CD14-positive monocyte (primary cell): ENCODE measurements at regions not wholly inside any gene's neighbourhood (a gene's known extent, or its start where the extent isn't known, plus 50 kb on each side); places are given as distances from the start of the nearest gene placed in this dataset.
"Not testable (repeated sequence)": the region's sequence is repeated elsewhere in the genome, so short reads cannot be mapped to it uniquely, and the experiment has no call there.

Experiments
- DNase-seq, 3 donors: peaks; one replicate each; pipeline ENCODE4 v3.0.0-alpha.2; 2011 to 2022
- H2AFZ ChIP-seq: 2 replicates; pipeline ENCODE4 v1.6.0; 2012; ENCODE audit warnings: mild to moderate bottlenecking, low read depth, low read length, inconsistent platforms; ENCODE audit not compliant: insufficient read depth, poor library complexity, severe bottlenecking
- H3K27ac ChIP-seq, 2 donors: 1 replicate in 1 of 2; 2 replicates in 1 of 2; pipeline ENCODE4 v1.5.1; 2012 to 2013; ENCODE audit warnings: low read length in 2 of 2, control low read depth in 1 of 2, inconsistent platforms in 1 of 2, low read depth in 1 of 2, mild to moderate bottlenecking in 1 of 2
- H3K27me3 ChIP-seq, 2 donors: one replicate each; pipeline versions ENCODE4 v1.6.0 to v1.6.1; 2011 to 2013; ENCODE audit warnings: low read length in 2 of 2; ENCODE audit not compliant: control insufficient read depth in 2 of 2, insufficient read depth in 2 of 2
- H3K36me3 ChIP-seq, 2 donors: replicated peaks in 1 of 2; 1 replicate in 1 of 2; 2 replicates in 1 of 2; pipeline versions ENCODE4 v1.5.1 to v1.6.1; 2012 to 2013; ENCODE audit warnings: low read length in 2 of 2, control low read depth in 1 of 2, inconsistent platforms in 1 of 2, mild to moderate bottlenecking in 1 of 2; ENCODE audit not compliant: insufficient read depth in 2 of 2, control insufficient read depth in 1 of 2
- H3K4me1 ChIP-seq, 2 donors: 1 replicate in 1 of 2; 2 replicates in 1 of 2; pipeline versions ENCODE4 v1.5.1 to v1.6.1; 2012 to 2013; ENCODE audit warnings: low read length in 2 of 2, control low read depth in 1 of 2, inconsistent platforms in 1 of 2, mild to moderate bottlenecking in 1 of 2, moderate library complexity in 1 of 2; ENCODE audit not compliant: insufficient read depth in 2 of 2, control insufficient read depth in 1 of 2
- H3K4me2 ChIP-seq: replicated peaks from 2 replicates; pipeline ENCODE3; 2012; ENCODE audit warnings: low read length, moderate library complexity, mild to moderate bottlenecking; ENCODE audit not compliant: poor library complexity, severe bottlenecking; ENCODE audit errors: extremely low read depth
- H3K4me3 ChIP-seq, 3 experiments: fragments of 200-600 bp in 1 of 3; sonication (generic) in 1 of 3; replicated peaks in 1 of 3; 1 replicate in 2 of 3; 2 replicates in 1 of 3; pipeline ENCODE4 v1.5.1; 2011 to 2013; ENCODE audit warnings: low read length in 3 of 3, mild to moderate bottlenecking in 3 of 3, control low read depth in 2 of 3, low read depth in 2 of 3, inconsistent platforms in 1 of 3, moderate library complexity in 1 of 3
- H3K79me2 ChIP-seq: 2 replicates; pipeline ENCODE4 v1.6.0; 2012; ENCODE audit warnings: mild to moderate bottlenecking, control low read depth, inconsistent platforms, low read length, moderate library complexity; ENCODE audit not compliant: insufficient read depth
- H3K9ac ChIP-seq: 2 replicates; pipeline ENCODE4 v1.6.0; 2017; ENCODE audit warnings: low read length, mild to moderate bottlenecking; ENCODE audit not compliant: insufficient read depth, poor library complexity, severe bottlenecking
- H3K9me3 ChIP-seq, 2 donors: replicated peaks in 1 of 2; 1 replicate in 1 of 2; 2 replicates in 1 of 2; pipeline versions ENCODE4 v1.5.1 to v1.6.1; 2012 to 2013; ENCODE audit warnings: low read length in 2 of 2, control low read depth in 1 of 2; ENCODE audit not compliant: control insufficient read depth in 1 of 2, insufficient read depth in 1 of 2
- H4K20me1 ChIP-seq: 2 replicates; pipeline ENCODE4 v1.6.0; 2012; ENCODE audit warnings: mild to moderate bottlenecking, low read length, control low read depth, moderate library complexity; ENCODE audit not compliant: insufficient read depth
- H3K27ac Mint-ChIP-seq, 7 donors: one replicate each; pipeline ENCODE4 v1.8.0; 2020; ENCODE audit warnings: mild to moderate bottlenecking in 7 of 7, mixed read lengths in 7 of 7, moderate library complexity in 6 of 7, inconsistent platforms in 2 of 7
- H3K27me3 Mint-ChIP-seq, 3 donors: one replicate each; pipeline ENCODE4 v1.8.0; 2021 to 2022; ENCODE audit warnings: low read depth in 3 of 3, mild to moderate bottlenecking in 3 of 3, mixed read lengths in 3 of 3, moderate library complexity in 3 of 3, inconsistent platforms in 1 of 3
- H3K36me3 Mint-ChIP-seq, 2 donors: one replicate each; pipeline ENCODE4 v1.8.0; 2020; ENCODE audit warnings: mixed read lengths in 2 of 2, inconsistent platforms in 1 of 2, mild to moderate bottlenecking in 1 of 2
- H3K4me1 Mint-ChIP-seq: one replicate; pipeline ENCODE4 v1.8.0; 2020; ENCODE audit warnings: mild to moderate bottlenecking, mixed read lengths
- H3K4me3 Mint-ChIP-seq, 2 donors: one replicate each; pipeline ENCODE4 v1.8.0; 2020; ENCODE audit warnings: mild to moderate bottlenecking in 2 of 2, mixed read lengths in 2 of 2, moderate library complexity in 1 of 2
- H3K9me3 Mint-ChIP-seq, 7 donors: one replicate each; pipeline ENCODE4 v1.8.0; 2020 to 2022; ENCODE audit warnings: mixed read lengths in 7 of 7, mild to moderate bottlenecking in 6 of 7, moderate library complexity in 6 of 7, inconsistent platforms in 2 of 7
- WGBS: methylation state at CpG from one replicate; pipeline ENCODE4 v1.1.5; 2013; ENCODE audit warnings: missing lambda C conversion rate; ENCODE audit not compliant: insufficient coverage; 5-methylcytosine and 5-hydroxymethylcytosine counted together
- intact Hi-C, 2 donors: fragments of 100-400 bp; cut with micrococcal nuclease; formaldehyde crosslinking; loops; one replicate each; pipeline versions ENCODE4 v1.15.0 to v1.15.1; 2023

DNA sequence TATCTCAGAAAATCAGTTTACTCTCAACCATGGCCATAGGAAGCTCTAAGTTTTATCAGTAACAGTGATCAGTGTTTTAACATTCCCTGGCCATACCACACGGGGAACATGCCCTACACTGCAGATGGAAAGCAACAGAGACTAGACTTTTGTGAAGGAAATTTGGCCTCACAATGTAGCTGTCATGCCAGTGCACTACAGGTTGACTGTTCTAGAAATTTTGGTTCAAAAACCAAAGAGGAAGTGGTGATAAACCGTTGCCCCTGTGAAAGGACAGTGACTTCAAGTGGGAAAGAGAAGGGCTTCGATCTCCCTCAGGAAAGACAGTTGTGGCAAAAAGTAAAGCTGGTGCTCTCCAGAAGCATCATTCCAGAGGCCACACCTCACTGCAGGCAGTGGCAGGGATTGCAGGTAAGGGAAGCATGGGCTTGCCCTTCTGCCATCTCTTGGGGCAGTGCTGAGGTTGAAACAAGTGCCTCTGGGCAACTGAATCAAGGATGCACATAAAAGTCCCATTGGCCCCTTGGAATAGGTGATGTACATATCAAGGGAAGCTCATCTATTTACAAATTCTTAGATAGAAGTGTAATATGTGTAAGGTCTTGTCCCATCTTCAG is 143.4 kb downstream of the PPIAL4A start:
- H3K36me3 ChIP-seq, H3K4me1 ChIP-seq, H3K4me1 Mint-ChIP-seq, H2AFZ ChIP-seq, intact Hi-C loops, H3K4me2 ChIP-seq, H3K27me3 Mint-ChIP-seq, H3K9me3 Mint-ChIP-seq, H3K27me3 ChIP-seq, H4K20me1 ChIP-seq, H3K36me3 Mint-ChIP-seq, DNase-seq, H3K79me2 ChIP-seq, H3K9me3 ChIP-seq, H3K27ac Mint-ChIP-seq, H3K9ac ChIP-seq, H3K27ac ChIP-seq, H3K4me3 ChIP-seq, H3K4me3 Mint-ChIP-seq: not testable (repeated sequence)
- no CpG with 5 or more reads among the region's 3 CpGs for WGBS

GRCh38 chr1:121036792-121037191 is 147.2 kb downstream of the PPIAL4A start:
- H3K9me3 ChIP-seq, result not testable (repeated sequence)
- no CpG with 5 or more reads among the region's 4 CpGs for WGBS

DNA sequence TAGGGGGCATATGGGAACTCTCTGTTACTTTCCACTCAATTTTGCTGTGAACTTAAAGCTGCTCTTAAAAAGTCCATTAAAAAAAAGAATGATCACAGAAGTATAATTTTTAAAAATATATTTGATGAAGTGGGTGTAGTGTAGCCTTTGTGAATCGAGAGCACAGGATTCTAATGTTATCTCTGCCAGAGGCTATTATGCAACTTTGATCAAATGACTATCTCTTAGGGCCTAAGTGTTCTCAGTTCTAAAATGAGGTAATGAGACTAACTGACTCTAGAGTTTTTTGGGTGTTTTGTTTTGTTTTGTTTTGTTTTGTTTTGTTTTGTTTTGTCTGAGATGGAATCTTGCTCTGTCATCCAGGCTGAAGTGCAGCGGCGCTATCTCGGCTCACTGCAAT is 143.2 kb downstream of the FAM72B start:
- H3K36me3 ChIP-seq, H3K9me3 Mint-ChIP-seq, H3K4me3 ChIP-seq, H4K20me1 ChIP-seq, H3K27ac ChIP-seq, H3K27me3 Mint-ChIP-seq, H3K4me2 ChIP-seq, H3K27ac Mint-ChIP-seq, H3K4me3 Mint-ChIP-seq, DNase-seq, H3K9ac ChIP-seq, H3K4me1 Mint-ChIP-seq, H3K36me3 Mint-ChIP-seq, H2AFZ ChIP-seq, intact Hi-C loops, H3K9me3 ChIP-seq, H3K79me2 ChIP-seq, H3K4me1 ChIP-seq, H3K27me3 ChIP-seq: not testable (repeated sequence)
- WGBS, result no CpG with 5 or more reads among the region's 4 CpGs

More at GRCh38 chr1:121036792-121037191, 147.2 kb downstream of the PPIAL4A start:
- H3K4me1 Mint-ChIP-seq, H3K27me3 ChIP-seq, H2AFZ ChIP-seq, H3K27me3 Mint-ChIP-seq, H3K4me3 Mint-ChIP-seq, intact Hi-C loops, H3K4me3 ChIP-seq, H3K9ac ChIP-seq, H4K20me1 ChIP-seq, H3K36me3 ChIP-seq, DNase-seq, H3K36me3 Mint-ChIP-seq, H3K79me2 ChIP-seq, H3K27ac ChIP-seq, H3K9me3 Mint-ChIP-seq, H3K4me1 ChIP-seq, H3K4me2 ChIP-seq, H3K27ac Mint-ChIP-seq: not testable (repeated sequence)

DNA sequence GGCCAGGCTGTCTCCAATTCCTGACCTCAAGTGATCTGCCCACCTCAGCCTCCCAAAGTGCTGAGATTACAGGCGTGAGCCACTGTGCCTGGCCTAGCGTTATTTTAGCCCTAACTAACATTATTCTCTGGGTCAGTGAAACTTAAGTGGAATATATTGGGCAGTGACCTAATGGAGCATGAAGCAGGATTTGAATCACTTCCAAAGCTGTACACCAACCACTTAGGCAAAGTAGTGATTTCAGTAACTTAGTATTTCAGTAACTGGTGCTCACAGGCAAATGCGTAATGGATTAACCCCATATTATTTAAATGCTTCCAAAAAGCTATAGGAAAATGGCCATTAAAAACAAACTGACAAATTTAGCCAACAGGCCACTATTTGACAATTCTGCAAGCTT is 142.6 kb downstream of the FAM72B start:
- H3K4me2 ChIP-seq, DNase-seq, H3K4me3 ChIP-seq, H3K79me2 ChIP-seq, H3K27me3 Mint-ChIP-seq, H3K27ac Mint-ChIP-seq, H3K27me3 ChIP-seq, H3K4me1 ChIP-seq, H3K9me3 ChIP-seq, H3K27ac ChIP-seq, H3K4me1 Mint-ChIP-seq, intact Hi-C loops, H4K20me1 ChIP-seq, H2AFZ ChIP-seq, H3K36me3 Mint-ChIP-seq, H3K9ac ChIP-seq, H3K9me3 Mint-ChIP-seq, H3K36me3 ChIP-seq, H3K4me3 Mint-ChIP-seq: not testable (repeated sequence)
- no CpG with 5 or more reads among the region's 3 CpGs for WGBS
